ENCODE measurements at regions not wholly inside any gene's neighbourhood (a gene's known extent, or its start where the extent isn't known, plus 50 kb on each side); places are given as distances from the start of the nearest gene placed in this dataset.

DNA sequence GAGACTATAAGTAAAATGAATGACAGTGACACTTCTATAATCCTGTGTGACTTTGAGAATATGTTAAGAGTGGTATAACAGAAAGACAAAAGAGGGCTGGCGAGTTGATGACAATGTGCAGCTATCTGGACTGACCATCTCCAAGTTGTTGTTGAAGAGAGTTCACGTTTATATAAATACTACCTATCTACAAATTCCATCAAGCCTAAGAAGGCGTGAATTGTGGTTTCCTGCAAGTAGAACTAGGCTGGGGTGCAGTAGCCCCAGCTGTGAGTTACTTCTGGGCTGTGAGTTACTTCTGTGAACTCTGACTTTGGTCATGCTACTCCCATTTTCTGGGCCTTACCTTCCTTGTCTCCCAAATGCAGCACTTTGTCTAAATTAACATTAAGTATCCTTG, 561.0 kb downstream of the TBC1D4 start (continued):
- TF ChIP-seq PTTG1 (tag; IDR thresholded peaks at IDR 0.05; ENCODE audit: low read depth) (no peak), L3MBTL2 (IDR thresholded peaks at IDR 0.05) (no peak), ZNF133 (CRISPR knock-in tag; IDR thresholded peaks at IDR 0.05) (no peak), MEIS2 (IDR thresholded peaks at IDR 0.05; ENCODE audit: partially characterized antibody) (no peak), KDM5B (IDR thresholded peaks at IDR 0.05; ENCODE audit: insufficient replicate concordance, low read depth, low read length) (no peak), HDAC1 (IDR thresholded peaks at IDR 0.05) (no peak), XRCC5 (IDR thresholded peaks at IDR 0.05; ENCODE audit: low read depth, low read length) (no peak), ZNF445 (CRISPR knock-in tag; IDR thresholded peaks at IDR 0.05; ENCODE audit: low read depth) (no peak), ZNF23 (CRISPR knock-in tag; IDR thresholded peaks at IDR 0.05) (no peak), TSC22D4 (tag; IDR thresholded peaks at IDR 0.05) (no peak), RBM15 (IDR thresholded peaks at IDR 0.05; ENCODE audit: insufficient read depth, low read length) (no peak), HES1 (IDR thresholded peaks at IDR 0.05; ENCODE audit: low read depth) (no peak)
- TF ChIP-seq, protein P1, sequence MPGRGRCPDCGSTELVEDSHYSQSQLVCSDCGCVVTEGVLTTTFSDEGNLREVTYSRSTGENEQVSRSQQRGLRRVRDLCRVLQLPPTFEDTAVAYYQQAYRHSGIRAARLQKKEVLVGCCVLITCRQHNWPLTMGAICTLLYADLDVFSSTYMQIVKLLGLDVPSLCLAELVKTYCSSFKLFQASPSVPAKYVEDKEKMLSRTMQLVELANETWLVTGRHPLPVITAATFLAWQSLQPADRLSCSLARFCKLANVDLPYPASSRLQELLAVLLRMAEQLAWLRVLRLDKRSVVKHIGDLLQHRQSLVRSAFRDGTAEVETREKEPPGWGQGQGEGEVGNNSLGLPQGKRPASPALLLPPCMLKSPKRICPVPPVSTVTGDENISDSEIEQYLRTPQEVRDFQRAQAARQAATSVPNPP (IDR thresholded peaks at IDR 0.05; ENCODE audit: borderline replicate concordance, insufficient read depth, insufficient read length), result no peak
- TF ChIP-seq, protein P2, sequence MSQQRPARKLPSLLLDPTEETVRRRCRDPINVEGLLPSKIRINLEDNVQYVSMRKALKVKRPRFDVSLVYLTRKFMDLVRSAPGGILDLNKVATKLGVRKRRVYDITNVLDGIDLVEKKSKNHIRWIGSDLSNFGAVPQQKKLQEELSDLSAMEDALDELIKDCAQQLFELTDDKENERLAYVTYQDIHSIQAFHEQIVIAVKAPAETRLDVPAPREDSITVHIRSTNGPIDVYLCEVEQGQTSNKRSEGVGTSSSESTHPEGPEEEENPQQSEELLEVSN (IDR thresholded peaks at IDR 0.05; ENCODE audit: borderline replicate concordance in 1 of 2, extremely low read depth in 1 of 2, insufficient read depth in 1 of 2, insufficient read length in 1 of 2, low read depth in 1 of 2, low read length in 1 of 2, poor library complexity in 1 of 2, severe bottlenecking in 1 of 2), result no peak
- TF ChIP-seq, protein P3, sequence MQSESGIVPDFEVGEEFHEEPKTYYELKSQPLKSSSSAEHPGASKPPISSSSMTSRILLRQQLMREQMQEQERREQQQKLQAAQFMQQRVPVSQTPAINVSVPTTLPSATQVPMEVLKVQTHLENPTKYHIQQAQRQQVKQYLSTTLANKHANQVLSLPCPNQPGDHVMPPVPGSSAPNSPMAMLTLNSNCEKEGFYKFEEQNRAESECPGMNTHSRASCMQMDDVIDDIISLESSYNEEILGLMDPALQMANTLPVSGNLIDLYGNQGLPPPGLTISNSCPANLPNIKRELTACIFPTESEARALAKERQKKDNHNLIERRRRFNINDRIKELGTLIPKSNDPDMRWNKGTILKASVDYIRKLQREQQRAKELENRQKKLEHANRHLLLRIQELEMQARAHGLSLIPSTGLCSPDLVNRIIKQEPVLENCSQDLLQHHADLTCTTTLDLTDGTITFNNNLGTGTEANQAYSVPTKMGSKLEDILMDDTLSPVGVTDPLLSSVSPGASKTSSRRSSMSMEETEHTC (IDR thresholded peaks at IDR 0.05), result no peak
- TF ChIP-seq, protein P4, sequence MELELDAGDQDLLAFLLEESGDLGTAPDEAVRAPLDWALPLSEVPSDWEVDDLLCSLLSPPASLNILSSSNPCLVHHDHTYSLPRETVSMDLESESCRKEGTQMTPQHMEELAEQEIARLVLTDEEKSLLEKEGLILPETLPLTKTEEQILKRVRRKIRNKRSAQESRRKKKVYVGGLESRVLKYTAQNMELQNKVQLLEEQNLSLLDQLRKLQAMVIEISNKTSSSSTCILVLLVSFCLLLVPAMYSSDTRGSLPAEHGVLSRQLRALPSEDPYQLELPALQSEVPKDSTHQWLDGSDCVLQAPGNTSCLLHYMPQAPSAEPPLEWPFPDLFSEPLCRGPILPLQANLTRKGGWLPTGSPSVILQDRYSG (tag; conservative IDR thresholded peaks at IDR 0.05; ENCODE audit: low read depth), result no peak
- TF ChIP-seq, protein P5, sequence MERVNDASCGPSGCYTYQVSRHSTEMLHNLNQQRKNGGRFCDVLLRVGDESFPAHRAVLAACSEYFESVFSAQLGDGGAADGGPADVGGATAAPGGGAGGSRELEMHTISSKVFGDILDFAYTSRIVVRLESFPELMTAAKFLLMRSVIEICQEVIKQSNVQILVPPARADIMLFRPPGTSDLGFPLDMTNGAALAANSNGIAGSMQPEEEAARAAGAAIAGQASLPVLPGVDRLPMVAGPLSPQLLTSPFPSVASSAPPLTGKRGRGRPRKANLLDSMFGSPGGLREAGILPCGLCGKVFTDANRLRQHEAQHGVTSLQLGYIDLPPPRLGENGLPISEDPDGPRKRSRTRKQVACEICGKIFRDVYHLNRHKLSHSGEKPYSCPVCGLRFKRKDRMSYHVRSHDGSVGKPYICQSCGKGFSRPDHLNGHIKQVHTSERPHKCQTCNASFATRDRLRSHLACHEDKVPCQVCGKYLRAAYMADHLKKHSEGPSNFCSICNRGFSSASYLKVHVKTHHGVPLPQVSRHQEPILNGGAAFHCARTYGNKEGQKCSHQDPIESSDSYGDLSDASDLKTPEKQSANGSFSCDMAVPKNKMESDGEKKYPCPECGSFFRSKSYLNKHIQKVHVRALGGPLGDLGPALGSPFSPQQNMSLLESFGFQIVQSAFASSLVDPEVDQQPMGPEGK (CRISPR knock-in tag; IDR thresholded peaks at IDR 0.05; ENCODE audit: borderline replicate concordance), result no peak
- TF ChIP-seq, protein P6, sequence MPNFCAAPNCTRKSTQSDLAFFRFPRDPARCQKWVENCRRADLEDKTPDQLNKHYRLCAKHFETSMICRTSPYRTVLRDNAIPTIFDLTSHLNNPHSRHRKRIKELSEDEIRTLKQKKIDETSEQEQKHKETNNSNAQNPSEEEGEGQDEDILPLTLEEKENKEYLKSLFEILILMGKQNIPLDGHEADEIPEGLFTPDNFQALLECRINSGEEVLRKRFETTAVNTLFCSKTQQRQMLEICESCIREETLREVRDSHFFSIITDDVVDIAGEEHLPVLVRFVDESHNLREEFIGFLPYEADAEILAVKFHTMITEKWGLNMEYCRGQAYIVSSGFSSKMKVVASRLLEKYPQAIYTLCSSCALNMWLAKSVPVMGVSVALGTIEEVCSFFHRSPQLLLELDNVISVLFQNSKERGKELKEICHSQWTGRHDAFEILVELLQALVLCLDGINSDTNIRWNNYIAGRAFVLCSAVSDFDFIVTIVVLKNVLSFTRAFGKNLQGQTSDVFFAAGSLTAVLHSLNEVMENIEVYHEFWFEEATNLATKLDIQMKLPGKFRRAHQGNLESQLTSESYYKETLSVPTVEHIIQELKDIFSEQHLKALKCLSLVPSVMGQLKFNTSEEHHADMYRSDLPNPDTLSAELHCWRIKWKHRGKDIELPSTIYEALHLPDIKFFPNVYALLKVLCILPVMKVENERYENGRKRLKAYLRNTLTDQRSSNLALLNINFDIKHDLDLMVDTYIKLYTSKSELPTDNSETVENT (CRISPR knock-in tag; IDR thresholded peaks at IDR 0.05), result no peak

Measured in K562 (cell line).